Renal cortical epithelial cell (primary cell): ENCODE measurements at regions not wholly inside any gene's neighbourhood (a gene's known extent, or its start where the extent isn't known, plus 50 kb on each side); places are given as distances from the start of the nearest gene placed in this dataset.
A peak's percentile ranks its signal among the peaks of the same experiment; 100 is the strongest.
"Not testable (repeated sequence)": the region's sequence is repeated elsewhere in the genome, so short reads cannot be mapped to it uniquely, and the experiment has no call there.

Experiments used
- DNase-seq: peaks from one replicate; pipeline ENCODE4 v3.0.0-alpha.2; 2011; ENCODE audit warnings: low read depth

- DNase-seq, result no peak
Measured at GRCh38 chr10:65786279-65786678, 1139.6 kb upstream of the LRRTM3 start.

- DNase-seq, result no peak
Measured at GRCh38 chr10:65787571-65787970, 1138.3 kb upstream of the LRRTM3 start.

- DNase-seq, result no peak
Measured at GRCh38 chr10:65788271-65788670, 1137.6 kb upstream of the LRRTM3 start.

- no peak for DNase-seq
Measured at GRCh38 chr10:65791979-65792378, 1133.9 kb upstream of the LRRTM3 start.

GRCh38 chr10:65793738-65794425 lies 1132.0 kb upstream of the LRRTM3 start:
- DNase-seq, result peak; percentile 42

- DNase-seq, result not testable (repeated sequence)
Measured at GRCh38 chr10:65794861-65795260, 1131.0 kb upstream of the LRRTM3 start.

- no peak for DNase-seq
Measured at GRCh38 chr10:65796472-65796871, 1129.4 kb upstream of the LRRTM3 start.

GRCh38 chr10:65798133-65798532 lies 1127.7 kb upstream of the LRRTM3 start:
- no peak for DNase-seq

- DNase-seq, result no peak
Measured at GRCh38 chr10:65802391-65802790, 1123.4 kb upstream of the LRRTM3 start.

GRCh38 chr10:65805511-65805910 lies 1120.3 kb upstream of the LRRTM3 start:
- DNase-seq, result no peak

- DNase-seq, result no peak
Measured at GRCh38 chr10:65805993-65806392, 1119.8 kb upstream of the LRRTM3 start.

GRCh38 chr10:65808687-65809333 lies 1117.0 kb upstream of the LRRTM3 start:
- DNase-seq, result no peak

- DNase-seq, result no peak
Measured at GRCh38 chr10:65811931-65812525, 1113.8 kb upstream of the LRRTM3 start.

GRCh38 chr10:65816536-65816935 lies 1109.3 kb upstream of the LRRTM3 start:
- no peak for DNase-seq

GRCh38 chr10:65818990-65819389 lies 1106.8 kb upstream of the LRRTM3 start:
- DNase-seq, result no peak

GRCh38 chr10:65827359-65827758 lies 1098.5 kb upstream of the LRRTM3 start:
- DNase-seq, result peak; percentile 9

- no peak for DNase-seq
Measured at GRCh38 chr10:65838811-65839210, 1087.0 kb upstream of the LRRTM3 start.

GRCh38 chr10:65843203-65843602 lies 1082.6 kb upstream of the LRRTM3 start:
- no peak for DNase-seq

- DNase-seq, result no peak
Measured at GRCh38 chr10:65845916-65846315, 1079.9 kb upstream of the LRRTM3 start.

- DNase-seq, result no peak
Measured at GRCh38 chr10:65846541-65846940, 1079.3 kb upstream of the LRRTM3 start.

- DNase-seq, result no peak
Measured at GRCh38 chr10:65846949-65847348, 1078.9 kb upstream of the LRRTM3 start.

- no peak for DNase-seq
Measured at GRCh38 chr10:65847436-65848230, 1078.2 kb upstream of the LRRTM3 start.
